NCI-H128 (cell line): ENCODE measurements at regions not wholly inside any gene's neighbourhood (a gene's known extent, or its start where the extent isn't known, plus 50 kb on each side); places are given as distances from the start of the nearest gene placed in this dataset.

Experiments used
- DNase-seq: peaks from one replicate; lab custom pipeline; 2025; ENCODE audit not compliant: unreplicated experiment; lab: John Stamatoyannopoulos, UW

DNA sequence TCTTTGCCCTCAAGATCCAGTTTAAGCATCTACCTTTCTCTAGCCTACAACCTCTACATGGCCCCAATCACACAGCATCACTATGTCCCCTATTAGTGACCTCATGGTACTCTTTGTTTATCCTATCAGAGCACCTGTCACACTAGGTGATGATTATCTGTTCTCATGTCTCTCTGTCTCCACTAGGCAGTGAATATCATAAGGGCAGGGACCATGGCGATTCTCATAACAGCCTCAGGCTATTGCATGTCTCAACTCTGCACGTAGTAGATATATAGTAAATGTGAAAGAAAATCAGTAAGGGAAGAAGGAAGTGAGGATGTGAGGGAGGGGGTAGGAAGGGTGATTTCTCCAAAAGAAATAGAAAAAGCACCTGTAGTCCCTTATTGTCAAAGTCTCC is 311.0 kb downstream of the NSG2 start:
- DNase-seq: no peak

DNA sequence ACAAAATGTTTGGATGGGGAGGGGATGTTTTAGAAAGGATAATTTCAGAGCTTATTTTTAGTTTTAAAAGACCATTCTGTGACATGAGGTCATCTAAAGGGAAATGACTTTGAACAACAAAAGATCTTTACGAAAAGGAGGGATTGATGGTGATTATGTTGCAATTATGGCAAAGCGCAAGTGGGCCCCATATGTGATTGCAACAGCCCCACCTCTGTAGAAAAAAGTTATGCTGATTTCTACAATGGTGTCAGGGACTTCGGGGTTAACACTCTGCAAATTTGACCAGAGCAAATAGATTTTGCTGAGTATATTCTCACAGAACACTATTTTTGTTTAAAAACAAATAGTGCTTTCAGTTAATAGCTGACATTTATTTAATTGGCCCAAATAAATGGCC is 312.8 kb downstream of the NSG2 start:
- DNase-seq: no peak

DNA sequence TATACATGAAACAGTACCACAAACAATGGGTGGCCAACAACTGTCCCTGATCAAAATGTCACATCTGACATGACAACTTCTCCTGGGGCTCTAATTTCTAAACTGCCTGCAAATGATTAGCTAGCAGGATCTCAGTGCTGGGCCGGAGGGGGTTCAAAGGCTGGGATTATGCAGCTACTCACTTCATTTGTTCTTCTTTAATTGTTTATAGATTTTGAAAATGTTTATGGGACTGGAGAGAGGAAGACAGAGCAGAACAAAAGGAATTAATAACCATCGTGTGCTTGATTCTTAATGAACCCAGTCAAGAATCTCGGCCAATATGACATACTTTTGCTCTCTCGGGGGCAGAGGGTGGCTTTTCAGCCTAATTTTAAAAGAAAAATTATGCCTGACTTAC is 313.6 kb downstream of the NSG2 start:
- DNase-seq: no peak

DNA sequence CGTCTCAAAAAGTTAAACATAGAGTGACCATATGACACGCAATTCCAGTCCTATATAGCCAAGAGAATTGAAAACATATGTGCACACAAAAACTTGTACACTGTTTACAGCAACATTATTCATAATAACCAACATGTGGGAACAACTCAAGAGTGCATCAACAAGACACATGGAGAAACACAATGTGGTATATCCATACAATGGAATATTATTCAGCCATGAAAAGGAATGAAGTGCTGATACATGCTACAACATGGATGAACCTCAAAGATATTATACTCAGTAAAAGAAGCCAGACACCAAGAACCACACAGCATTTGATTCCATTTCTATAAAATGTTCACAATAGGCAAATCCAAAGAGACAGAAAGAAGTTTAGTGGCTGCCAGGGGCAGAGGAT is 317.0 kb downstream of the NSG2 start:
- no peak for DNase-seq

DNA sequence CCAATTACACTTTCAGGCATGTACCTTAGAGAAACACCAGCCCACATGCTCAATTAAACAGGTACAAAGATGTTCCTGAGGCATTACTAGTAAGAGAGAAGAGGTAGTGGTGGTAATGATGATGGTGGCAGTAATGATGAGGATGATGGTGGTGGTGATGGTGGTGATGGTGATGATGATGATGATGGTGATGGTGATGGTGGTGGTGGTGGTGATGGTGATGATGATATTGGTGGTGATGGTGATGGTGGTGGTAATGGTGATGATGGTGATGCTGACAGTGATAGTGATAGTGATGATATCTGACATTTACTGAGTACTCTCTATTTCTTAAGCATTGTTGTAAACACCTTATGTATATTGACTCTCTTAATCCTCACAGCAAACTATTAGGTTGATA is 318.4 kb downstream of the NSG2 start:
- DNase-seq: no peak

DNA sequence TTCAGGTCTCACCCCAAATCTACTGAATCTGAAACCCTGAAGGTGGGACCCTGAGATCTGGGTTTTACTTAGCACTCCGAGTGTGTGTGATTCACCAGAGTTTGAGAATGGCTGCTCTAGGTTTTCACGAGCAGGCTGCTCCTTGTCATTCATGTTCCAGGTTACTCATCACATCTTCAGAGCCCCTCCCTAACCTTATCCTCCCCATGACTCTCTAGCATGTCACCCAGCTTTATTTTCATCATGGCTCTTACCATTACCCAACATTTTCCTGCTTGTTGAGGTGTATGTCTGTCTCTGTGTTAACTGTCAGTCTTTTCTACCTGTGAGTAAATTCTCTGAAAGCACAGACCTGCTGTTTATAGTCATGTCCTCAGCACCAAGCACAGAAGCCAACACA is 319.2 kb downstream of the NSG2 start:
- DNase-seq: no peak

DNA sequence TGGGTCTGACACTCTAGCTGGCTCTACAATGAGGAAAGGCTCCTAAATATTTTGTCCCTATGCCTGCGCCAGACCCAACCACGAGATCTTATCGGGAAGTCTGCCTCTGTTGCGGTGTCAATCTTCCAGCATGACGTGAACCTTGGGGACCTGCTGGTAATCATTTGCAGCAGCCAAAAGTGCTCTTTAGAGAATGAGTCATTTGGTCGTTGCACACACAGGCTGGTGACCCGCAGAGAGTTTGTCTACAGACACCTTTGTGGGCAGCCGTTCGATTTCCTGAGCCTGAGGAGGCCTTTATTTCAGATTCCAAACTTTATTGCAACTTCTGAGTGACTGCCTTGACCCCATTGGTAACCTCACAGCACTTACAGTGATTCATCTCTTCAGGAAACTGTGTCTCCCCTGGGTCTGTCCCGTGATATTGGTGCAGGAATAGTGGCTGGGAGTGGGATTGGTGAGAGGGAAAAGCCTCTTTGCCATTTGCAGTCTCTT is 326.1 kb downstream of the NSG2 start:
- DNase-seq: no peak

DNA sequence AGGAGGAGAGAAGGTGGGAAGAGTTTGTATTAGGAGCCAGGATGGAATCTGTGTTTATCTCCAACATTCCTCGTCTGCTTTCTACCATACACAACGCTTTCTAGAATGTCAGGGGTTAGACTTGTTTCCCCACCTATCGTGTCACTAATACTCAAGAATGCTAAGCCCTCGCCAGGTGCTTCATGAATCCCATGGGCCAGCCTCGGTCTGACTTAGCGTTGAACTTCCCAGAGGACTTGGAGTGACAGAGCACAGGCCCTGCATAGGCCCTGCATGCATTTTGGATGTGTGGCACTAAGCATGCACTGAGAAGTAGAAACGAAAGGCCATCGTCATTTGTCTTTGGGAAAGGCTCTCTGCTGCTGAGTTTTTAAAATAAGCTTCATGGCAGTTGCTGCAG is 328.7 kb downstream of the NSG2 start:
- no peak for DNase-seq

DNA sequence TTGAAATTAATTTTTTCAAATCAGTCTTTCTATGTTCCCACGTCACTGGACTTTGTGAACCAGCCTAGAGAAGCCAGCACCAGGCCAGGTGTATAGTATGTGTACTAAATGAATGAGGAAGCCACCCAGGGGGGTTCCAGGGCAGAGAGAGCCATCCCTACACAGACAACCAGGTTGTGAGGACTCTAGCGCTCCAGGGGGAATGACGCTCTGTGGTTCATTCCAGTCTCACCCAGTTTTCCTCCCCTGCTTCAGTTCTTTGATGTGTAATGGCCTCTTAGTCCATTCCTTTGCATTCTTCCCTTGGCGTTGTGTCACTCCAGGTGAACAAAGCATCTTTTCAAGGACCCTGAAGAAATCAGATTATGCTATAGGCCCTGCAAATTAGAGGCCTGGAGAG is 330.6 kb downstream of the NSG2 start:
- DNase-seq: no peak

DNA sequence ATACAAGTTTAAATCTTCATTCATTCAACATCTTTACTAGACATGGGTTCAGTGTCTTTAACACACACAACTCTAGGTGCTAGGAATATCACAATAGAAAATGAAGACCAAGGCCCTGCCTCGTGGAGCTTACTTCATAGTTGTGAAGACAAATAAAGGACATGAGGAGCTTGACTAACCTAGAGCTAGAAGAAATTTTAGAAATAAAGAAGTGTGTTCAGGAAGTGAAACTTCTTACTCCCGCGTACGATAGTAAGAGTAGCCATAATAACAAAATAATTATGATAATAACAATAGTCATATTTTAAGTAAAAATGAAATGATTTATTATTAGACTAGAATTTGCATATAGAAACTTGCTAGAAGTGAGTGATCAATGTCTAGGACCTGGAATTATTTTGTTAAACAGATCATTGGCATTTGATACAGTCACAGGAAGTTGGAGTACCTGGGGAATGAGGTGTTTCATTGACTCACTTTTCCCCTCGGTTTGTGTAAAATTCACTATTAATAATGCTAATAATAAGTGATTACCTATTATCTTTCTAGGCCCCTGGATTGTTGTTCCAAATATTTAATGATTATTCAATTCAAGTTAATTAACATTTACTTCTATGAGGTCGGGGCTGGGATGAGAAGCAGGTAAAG is 331.3 kb downstream of the NSG2 start:
- no peak for DNase-seq

DNA sequence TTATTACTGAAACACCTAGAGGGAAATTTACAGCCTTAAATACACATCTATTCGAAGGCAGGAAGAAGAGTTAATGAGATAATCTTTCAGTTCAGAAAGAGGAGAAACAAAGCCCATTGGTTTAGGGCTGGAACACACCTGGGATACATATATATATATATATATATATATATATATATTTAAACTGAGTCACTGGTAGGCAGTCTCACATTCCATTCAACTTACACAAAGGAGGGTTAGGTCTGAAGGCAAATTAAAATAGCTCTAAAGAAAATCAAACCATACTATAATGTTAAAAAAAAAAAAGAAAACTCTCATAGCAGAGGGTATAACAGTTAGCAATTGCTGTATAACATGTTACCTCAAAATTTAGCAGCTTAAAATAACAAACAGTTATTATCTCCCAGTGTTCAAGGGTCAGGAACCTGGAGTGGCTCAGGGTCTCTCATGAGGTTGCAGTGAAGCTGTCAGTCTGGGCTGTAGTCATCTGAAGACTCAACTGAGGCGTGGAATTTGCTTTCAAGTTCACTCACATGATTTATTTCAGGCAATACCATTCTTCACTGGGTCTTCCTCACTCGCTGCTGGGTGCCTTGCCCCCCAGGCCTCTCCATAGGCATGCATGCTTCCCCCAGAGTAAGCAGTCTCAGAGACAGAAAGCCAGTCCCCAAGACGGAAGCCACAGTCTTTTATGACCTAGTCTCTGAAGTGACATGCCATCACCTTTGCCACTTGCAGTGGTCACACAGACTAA is 332.8 kb downstream of the NSG2 start:
- no peak for DNase-seq

DNA sequence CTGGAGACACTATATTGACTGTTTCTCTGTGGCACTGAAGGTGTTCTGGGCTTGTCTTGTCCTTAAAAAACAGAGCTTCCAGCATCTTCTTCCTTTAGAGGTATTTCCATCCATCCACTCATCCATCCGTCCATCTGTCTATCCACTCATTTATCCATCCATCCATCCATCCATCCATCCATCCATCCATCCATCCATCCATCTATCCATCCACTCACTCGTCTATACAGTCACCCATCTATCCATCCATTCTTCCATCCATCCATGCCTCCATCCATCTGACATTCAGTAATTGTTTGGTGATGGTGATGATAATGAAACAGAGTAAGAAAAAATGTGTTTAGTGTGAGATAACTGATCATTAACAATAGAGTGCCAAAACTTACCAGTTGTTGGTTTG is 334.8 kb downstream of the NSG2 start:
- no peak for DNase-seq

DNA sequence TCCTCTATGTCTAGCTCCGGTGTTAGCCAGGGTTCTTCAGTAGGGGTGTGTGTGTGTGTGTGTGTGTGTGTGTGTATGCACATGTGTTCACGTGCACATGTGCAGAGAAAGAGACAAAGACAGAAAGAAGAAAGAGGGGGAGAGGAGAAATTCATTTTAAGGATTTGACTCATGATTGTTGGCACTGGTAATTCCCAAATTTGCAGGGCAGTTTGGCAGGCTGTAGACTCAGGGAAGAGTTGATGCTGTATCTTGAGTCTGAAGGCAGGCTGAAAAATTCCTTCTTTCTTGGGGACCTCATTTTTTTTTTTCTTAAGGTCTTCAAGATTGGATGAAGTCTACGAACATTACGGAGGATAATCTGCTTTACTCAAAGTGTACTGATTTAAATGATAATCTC is 335.7 kb downstream of the NSG2 start:
- DNase-seq: no peak

DNA sequence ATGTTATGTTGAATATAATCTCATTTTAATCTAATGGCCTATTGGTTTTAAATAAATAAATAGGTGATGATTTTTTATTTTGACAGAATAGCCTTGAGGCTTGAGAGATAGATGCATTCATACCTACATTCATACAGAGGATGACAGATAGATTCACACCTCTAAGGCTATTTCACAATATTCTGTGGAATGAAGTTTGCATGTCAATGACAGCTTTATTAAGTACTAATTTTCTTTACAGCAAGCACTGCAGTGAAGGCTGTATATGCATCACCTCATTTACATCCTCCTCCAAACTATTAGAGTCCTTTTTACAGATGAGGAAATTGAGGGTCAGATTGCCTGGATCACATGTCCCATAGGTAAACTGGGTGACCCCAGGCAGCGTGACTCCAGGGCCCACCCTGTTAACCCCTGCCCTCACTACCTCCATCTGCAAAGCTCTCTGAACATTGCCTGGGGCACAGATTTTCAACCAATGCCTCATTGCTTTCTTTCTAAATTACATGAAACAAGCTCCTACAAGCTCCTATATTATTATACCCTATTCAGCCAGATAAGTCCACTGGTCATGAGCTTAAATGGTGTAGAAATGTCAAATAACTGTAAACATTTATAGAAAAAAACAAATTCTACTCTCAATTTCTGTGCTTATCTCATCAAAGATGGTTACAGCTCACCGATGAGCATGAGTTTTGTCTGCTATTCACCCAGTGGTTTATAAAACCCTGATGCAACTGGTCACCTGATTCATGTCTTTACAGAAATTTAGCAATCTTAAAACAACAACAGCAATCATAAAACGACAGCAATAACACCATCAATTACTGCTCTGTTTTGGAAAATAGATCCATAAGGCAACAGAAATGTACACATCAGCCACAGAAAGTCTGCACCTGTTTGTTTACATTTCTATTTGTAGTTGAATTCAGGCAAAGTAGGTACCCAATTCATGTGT is 338.0 kb downstream of the NSG2 start:
- no peak for DNase-seq

DNA sequence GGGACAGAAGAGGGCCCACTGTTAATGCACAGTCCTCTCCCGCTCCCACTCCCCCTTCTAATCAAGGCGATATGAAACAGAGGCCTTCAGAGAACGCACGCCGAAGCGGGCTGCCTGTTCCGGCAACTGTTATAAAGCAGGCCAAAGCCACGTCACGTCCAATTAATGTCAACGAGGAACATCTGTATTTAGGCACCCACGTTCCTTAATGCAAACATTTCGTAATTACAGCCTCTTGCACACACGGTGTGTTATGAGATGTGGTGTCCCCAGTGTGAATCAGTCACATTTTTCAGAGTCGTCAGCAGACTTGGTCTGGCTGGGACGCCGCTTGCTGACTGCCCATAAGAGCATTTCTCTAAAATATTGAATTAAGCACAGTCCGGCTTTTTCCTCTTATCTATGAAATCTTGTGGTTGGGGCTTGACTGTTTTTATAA is 339.0 kb downstream of the NSG2 start:
- DNase-seq: no peak

DNA sequence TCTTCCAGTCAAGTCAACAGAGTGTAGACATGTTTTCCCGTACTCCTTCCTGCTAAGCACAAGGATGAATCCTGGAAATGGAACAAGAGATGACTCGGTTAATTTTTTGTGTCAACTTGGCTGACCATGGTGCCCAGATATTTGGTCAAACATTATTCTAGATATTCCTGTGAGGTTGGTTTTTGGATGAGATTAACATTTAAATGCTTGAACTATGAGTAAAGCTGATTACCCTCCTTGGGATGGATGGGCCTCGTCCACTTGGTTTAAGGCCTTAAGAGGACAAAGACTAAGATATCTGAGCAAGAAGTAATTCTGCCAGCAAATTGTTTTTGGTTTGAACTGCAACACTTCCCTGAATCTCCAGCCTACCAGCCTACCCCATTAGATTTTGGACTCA is 338.1 kb upstream of the MSX2 start:
- no peak for DNase-seq

DNA sequence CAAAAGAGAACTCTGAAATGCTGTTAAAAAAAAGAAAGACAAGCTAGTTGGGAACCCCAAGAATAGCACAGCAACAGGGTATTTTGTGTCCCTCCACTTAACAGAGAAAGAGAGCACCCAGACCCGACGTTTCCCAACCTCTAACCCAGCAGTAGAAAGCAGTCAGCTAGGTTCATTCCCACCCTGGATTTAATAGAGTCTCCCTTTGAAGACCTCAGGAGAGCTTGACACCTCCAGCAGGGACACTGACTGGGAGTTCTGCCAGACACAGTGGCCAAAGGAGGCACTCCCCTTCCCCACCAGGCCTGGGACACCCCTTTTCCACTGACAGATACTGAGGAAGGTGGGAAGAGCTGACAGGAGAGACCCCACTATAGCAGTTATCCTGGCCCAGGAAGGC is 337.5 kb upstream of the MSX2 start:
- DNase-seq: no peak

DNA sequence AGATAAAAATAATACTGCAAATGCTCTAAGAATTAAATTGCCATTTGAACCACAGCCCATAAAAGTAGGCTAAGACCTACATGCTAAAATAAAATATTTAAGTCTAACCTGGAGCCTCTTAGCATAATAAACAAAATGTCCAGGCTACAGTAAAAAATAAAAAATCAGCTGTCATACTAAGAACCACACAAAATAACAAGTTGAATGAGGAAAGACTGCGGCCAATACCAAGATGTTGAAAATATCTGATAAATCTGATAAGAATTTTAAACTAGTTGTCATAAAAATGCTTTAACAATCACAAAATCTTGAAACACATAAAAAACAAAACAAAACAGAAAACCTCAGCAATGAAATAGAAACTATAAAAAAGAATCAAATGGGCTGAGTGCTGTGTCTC is 336.9 kb upstream of the MSX2 start:
- no peak for DNase-seq

DNA sequence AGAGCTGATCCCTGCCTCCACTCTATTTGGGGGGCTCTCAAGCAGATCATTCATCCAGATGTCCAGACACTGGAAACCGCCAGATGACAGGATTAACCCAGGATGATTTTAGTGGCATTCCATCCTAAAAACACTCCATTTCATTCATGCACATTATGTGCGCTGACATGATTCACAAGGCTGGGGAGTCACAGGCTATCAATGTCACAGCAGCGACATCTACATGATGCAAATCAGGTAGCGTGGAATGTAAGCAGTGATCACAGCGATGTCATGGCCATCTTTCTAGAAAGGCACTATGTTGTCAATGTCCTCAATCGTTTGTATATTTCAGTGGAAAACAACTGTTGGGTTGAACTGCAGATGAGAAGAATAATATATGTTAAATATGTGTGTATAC is 331.5 kb upstream of the MSX2 start:
- no peak for DNase-seq

DNA sequence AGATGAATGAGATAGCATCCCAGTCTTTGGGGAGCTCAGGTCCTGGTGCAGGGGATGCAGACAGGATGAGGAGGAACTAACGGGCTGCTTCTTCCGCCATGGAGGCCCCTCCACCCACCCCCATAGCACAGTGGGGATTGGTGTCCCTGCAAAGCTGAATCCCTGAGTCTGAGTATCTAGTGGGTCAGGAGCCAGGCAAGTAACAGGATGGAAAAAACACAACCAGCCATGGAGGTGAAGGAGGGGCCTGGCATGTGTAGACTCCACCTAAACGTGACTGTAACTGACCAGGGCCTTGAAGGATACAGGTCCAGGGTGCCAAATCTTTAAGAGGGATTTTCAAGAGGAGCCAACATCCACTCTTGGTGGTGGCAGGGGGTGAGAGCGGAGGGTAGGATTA is 327.8 kb upstream of the MSX2 start:
- DNase-seq: no peak

DNA sequence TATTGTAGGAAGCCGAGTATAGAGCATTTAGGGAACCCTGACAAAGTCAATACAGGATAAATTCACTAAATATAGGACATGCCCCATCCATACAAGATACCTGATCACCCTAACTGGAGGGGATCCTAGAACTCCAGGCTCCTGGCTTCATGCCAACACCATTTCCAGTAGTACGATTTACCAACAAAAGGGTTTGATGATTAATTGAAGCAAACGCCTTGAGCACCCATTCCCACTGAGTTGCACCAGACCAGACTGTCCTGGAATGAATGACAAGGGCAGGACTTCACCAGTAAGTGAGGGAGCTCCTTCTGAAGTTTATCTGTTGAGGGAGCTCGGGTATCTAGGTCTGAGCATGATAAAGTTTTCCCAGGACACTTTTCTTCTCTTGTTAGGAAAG is 327.2 kb upstream of the MSX2 start:
- no peak for DNase-seq

DNA sequence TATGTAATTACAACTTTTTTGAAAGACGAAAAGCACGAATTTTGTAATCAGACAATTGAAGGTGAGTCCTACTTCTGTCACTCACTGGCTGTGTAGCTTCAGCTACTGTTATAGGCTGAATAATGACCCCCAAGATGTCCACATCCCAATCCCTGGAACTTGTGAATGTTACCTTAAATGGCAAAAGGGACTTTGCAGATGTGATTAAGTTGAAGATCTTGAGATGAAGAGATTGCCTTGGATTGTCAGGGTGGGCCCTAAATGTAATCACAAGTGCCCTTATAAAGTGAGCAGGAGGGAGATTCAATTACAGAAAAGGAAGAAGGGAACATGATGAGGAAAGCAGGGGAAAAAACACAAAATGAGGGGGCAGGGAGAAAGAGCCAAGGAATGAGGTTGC is 326.2 kb upstream of the MSX2 start:
- DNase-seq: no peak
